HG02852 (cell line): ENCODE measurements at regions not wholly inside any gene's neighbourhood (a gene's known extent, or its start where the extent isn't known, plus 50 kb on each side); places are given as distances from the start of the nearest gene placed in this dataset.
"Not testable (repeated sequence)": the region's sequence is repeated elsewhere in the genome, so short reads cannot be mapped to it uniquely, and the experiment has no call there.

Experiments used
- ATAC-seq: cut with Tn5 transposase; IDR thresholded peaks from one replicate; pipeline ENCODE4 v1.9.1; 2021; ENCODE audit warnings: mild to moderate bottlenecking, moderate library complexity; ENCODE audit not compliant: unreplicated experiment

- ATAC-seq: no peak
Measured at GRCh38 chr12:61934564-61934963, 325.6 kb upstream of the USP15 start.

DNA sequence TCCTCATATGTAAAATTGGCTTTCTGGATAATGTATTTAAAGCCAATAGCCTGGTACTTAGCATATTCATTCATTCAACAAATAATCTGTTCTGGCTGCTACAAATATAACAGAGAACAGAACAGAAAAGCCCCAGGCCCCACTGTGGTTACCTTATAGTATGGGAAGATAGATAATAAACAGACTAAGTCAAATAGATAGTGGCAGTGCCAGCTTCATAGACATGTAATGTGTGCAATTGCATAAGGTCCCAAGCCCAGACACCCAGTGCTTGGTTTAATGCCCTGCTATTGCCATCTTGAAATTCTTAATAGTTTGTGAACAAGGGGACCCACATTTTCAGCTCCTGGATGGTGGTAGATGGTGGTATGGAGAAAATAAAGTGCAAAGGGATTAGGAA, 320.2 kb upstream of the USP15 start:
- no peak for ATAC-seq

DNA sequence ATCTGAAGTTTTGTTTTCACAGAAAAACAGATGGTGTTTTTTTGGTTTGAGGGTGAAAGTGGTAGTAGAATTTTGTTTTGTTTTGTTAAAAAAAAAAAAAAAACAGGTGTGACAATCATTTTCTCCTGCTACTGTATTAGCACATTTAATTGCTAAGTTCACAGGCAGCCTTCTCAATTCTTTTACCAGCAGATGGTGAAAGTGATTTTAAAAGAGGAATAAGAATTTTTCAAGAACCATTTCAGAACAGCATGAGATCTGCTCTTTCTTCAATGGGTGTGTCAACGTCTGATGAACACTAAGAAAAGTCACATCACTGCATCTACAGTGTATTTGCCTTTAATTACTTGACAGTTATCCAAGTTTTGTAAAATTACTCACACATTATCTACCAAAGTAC, 303.7 kb upstream of the USP15 start:
- no peak for ATAC-seq

- no peak for ATAC-seq
Measured at GRCh38 chr12:61974461-61974860, 285.7 kb upstream of the USP15 start.

GRCh38 chr12:61985830-61986229, 274.4 kb upstream of the USP15 start:
- ATAC-seq: no peak

DNA sequence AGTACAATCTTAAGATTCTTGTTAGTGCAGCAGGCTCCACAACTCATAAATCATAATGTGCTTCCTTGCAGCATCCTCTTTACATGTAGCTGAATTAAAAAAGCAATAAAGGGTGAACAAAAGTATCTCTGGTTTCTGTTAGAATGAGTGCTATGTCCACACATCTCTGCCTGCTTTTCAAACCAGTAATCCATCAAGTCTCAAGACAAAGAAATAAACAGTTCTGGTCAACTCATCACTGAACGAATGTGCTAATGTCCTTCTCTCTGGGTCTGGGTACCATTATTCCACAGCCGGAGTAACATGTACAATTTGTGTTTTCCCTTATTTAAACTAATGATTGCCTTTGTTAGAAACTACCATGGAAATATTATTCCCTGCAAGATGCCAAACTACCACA, 273.0 kb upstream of the USP15 start:
- no peak for ATAC-seq

DNA sequence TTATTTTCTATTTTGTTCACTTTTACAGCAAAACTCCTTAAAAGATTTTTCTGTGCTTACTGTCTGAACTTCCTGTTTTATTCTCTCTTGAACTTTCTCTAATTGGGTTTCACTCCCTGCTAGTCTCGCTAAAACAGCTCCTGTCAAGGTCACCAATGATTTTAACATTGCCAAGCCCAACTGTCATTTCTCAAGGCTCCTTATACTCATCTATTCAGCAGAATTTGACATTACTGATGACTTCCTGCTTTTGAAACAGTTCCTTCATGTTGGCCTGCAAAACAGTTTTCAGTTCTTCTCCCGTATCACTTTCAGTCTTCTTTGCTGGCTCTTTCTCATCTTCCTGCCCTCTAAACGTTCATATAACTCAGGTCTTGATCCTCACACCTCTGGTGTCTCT, 268.5 kb upstream of the USP15 start:
- no peak for ATAC-seq

DNA sequence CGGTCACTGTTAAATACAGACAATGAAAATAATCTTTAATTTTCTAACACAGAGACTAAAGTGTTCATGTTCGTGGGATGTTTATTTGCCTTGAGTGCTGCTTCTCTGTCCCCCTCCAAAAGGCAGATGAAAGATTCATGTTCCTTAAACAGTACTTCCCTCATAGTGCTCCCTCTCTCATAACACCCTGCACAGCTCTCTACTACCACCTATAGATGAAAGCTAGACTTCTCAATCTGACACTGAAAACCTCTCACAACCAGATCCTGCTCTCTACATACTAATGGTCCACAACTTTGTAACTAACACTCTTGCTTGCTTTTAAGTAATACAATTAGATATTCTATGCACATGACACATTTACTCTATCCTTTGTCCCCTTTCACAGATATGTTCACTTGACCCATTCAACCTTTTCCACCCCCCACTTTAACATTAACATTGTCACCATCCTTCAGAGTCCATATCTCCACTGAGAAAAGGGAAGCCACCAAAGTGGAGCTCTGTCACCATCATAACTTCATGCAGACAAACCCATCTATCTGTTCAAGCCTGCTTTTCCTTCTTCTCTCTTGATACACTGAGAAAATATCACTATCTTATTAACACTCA, 266.4 kb upstream of the USP15 start:
- ATAC-seq: peak; percentile 78

DNA sequence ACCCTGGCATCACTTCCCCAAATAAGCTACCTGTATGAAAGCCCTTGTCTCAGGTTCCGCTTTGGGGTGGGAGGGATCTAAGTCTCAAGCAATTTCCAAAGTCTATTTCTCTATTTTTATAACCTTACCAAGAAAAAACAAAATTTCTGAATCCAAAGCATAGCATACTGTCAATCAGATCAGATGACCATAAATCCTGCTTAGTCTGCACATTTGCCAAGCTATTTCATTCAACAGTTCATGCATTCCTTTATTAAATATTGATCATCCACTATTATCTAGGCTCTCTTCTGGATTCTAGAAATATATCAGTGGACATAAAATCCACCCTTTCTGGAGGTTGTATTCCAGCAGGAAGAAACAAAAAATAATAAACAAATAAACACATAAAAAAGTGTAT, 263.5 kb upstream of the USP15 start:
- no peak for ATAC-seq

DNA sequence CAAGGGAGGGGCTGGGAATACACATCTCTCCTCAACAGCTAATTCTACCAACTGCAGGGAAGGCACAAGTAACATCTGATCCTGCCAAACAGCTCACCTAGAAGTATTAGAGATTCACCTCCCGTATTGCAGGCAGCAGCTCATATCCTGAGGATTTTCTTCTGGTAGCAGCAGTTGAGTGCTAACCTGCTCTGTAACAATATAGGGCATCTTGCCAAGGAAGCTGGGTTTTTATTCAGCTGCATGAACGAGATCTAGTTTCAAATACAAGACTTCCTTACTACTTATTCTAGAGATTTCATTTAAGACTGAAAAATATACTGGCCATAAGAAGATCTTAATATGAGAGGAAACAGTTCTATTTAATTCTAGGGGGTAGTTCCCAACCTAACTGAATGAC, 261.4 kb upstream of the USP15 start:
- ATAC-seq: no peak

GRCh38 chr12:61999311-61999710, 260.9 kb upstream of the USP15 start:
- no peak for ATAC-seq

DNA sequence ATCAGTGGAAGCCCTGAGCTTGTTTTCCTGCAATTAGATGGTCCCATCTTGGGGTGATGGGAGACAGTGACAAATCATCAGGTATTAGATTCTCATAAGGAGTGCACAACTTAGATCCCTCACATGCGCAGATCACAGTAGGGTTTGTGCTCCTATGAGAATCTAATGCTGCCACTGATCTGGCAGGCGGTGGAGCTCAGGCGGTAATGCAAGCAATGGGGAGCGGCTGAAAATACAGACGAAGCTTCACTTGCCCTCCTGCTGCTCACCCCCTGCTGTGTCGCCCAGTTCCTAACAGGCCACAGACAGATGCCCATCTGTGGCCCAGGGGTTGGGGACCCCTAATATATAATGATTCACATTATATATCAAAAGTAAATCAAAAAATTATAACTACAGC, 258.8 kb upstream of the USP15 start:
- no peak for ATAC-seq

- no peak for ATAC-seq
Measured at GRCh38 chr12:62003226-62003625, 257.0 kb upstream of the USP15 start.

GRCh38 chr12:62003701-62004100, 256.5 kb upstream of the USP15 start:
- ATAC-seq: no peak

GRCh38 chr12:62005615-62006014, 254.6 kb upstream of the USP15 start:
- ATAC-seq: no peak

GRCh38 chr12:62006076-62006732, 254.0 kb upstream of the USP15 start:
- peak; percentile 52 for ATAC-seq

GRCh38 chr12:62008703-62009102, 251.5 kb upstream of the USP15 start:
- ATAC-seq: no peak

DNA sequence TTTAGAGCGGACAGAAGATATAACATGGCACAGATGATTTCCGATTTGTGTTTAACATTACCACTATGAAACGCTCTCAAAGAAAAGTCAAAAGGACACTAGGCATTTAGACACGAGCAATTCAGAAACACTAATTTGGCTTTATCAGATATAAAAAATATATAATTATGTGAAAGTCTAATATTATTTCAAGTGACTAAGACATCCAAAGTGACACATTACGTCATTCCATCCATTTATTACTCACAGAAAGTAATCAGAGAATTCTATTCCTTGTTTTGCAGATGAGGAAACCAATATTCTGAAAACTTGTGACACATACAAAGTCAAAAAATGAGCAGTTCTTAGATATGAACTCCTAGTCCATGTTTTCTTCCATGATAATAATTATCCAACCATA, 250.8 kb upstream of the USP15 start:
- ATAC-seq: no peak

DNA sequence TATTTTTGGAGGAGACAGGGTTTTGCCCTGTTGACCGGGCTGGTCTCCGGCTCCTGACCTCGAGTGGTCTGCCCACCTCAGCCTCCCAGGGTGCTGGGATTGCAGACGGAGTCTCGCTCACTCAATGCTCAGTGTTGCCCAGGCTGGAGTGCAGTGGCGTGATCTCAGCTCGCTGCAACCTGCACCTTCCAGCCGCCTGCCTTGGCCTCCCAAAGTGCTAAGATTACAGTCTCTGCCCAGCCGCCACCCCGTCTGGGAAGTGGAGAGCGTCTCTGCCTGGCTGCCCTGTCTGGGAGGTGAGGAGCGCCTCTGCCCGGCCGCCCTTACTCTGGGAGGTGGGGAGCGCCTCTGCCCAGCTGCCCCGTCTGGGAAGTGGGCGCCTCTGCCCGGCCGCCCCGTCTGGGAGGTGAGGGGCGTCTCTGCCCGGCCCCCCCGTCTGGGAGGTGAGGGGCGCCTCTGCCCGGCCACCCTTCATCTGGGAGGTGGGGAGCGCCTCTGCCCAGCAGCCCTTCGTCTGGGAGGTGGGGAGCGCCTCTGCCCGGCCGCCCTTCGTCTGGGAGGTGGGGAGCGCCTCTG, 249.8 kb upstream of the USP15 start:
- ATAC-seq: not testable (repeated sequence)

GRCh38 chr12:62010973-62011372, 249.2 kb upstream of the USP15 start:
- ATAC-seq: not testable (repeated sequence)

- no peak for ATAC-seq
Measured at GRCh38 chr12:62014330-62014729, 245.9 kb upstream of the USP15 start.

GRCh38 chr12:62016021-62016420, 244.2 kb upstream of the USP15 start:
- ATAC-seq: no peak

GRCh38 chr12:62021808-62022207, 238.4 kb upstream of the USP15 start:
- no peak for ATAC-seq
